Coronary artery (tissue), 2 donors: ENCODE measurements at regions not wholly inside any gene's neighbourhood (a gene's known extent, or its start where the extent isn't known, plus 50 kb on each side); places are given as distances from the start of the nearest gene placed in this dataset.
"Not testable (repeated sequence)": the region's sequence is repeated elsewhere in the genome, so short reads cannot be mapped to it uniquely, and the experiment has no call there.

ENCODE experiments used
- DNase-seq: peaks from one replicate; pipeline ENCODE4 v3.0.0-alpha.2; 2017; ENCODE audit warnings: low spot score
- H3K27ac ChIP-seq, 2 donors: fragments of 200-600 bp; sonication (generic); one replicate each; pipeline ENCODE4 v1.5.1; 2016 to 2019
- H3K4me3 ChIP-seq: fragments of 200-600 bp; sonication (generic); 2 replicates; pipeline ENCODE4 v1.5.1; 2016; ENCODE audit warnings: mild to moderate bottlenecking, moderate library complexity
- CTCF ChIP-seq: fragments of 200-600 bp; sonication (generic); IDR thresholded peaks from one replicate; pipeline ENCODE4 v1.5.1; 2019; ENCODE audit warnings: antibody characterized with exemption

- no peak overlapping the region for H3K27ac ChIP-seq
- no peak for DNase-seq
- no peak for TF ChIP-seq CTCF
- H3K4me3 ChIP-seq: no peak overlapping the region
These were observed 126.2 kb upstream of the ADCY2 start for GRCh38 chr5:7269591-7270274.

- Histone ChIP-seq H3K27ac (no peak overlapping the region), H3K4me3 (no peak overlapping the region)
- no peak for TF ChIP-seq CTCF
- no peak for DNase-seq
These were observed 124.4 kb upstream of the ADCY2 start for GRCh38 chr5:7271435-7272084.

GRCh38 chr5:7272408-7272965 lies 123.5 kb upstream of the ADCY2 start:
- TF ChIP-seq CTCF: no peak

GRCh38 chr5:7274203-7274602 lies 121.7 kb upstream of the ADCY2 start:
- Histone ChIP-seq H3K27ac (no peak overlapping the region), H3K4me3 (no peak overlapping the region)
- no peak for TF ChIP-seq CTCF
- DNase-seq: no peak

More at GRCh38 chr5:7272408-7272965, 123.5 kb upstream of the ADCY2 start:
- H3K4me3 ChIP-seq: no peak overlapping the region
- DNase-seq: no peak
- no peak overlapping the region for H3K27ac ChIP-seq

GRCh38 chr5:7289634-7290033 lies 106.3 kb upstream of the ADCY2 start:
- DNase-seq, H3K27ac ChIP-seq, H3K4me3 ChIP-seq: not testable (repeated sequence)

GRCh38 chr5:7297821-7298220 lies 98.1 kb upstream of the ADCY2 start:
- H3K27ac ChIP-seq, DNase-seq, H3K4me3 ChIP-seq: not testable (repeated sequence)

GRCh38 chr5:7299731-7300130 lies 96.2 kb upstream of the ADCY2 start:
- not testable (repeated sequence) for H3K4me3 ChIP-seq, H3K27ac ChIP-seq, DNase-seq

GRCh38 chr5:7305000-7305674 lies 90.8 kb upstream of the ADCY2 start:
- DNase-seq, H3K4me3 ChIP-seq, H3K27ac ChIP-seq: not testable (repeated sequence)

GRCh38 chr5:7306556-7306955 lies 89.4 kb upstream of the ADCY2 start:
- not testable (repeated sequence) for DNase-seq, H3K27ac ChIP-seq, H3K4me3 ChIP-seq

- not testable (repeated sequence) for DNase-seq, H3K27ac ChIP-seq, H3K4me3 ChIP-seq
These were observed 88.2 kb upstream of the ADCY2 start for GRCh38 chr5:7307709-7308108.

- not testable (repeated sequence) for H3K4me3 ChIP-seq, H3K27ac ChIP-seq, DNase-seq
These were observed 86.2 kb upstream of the ADCY2 start for GRCh38 chr5:7309715-7310114.

GRCh38 chr5:7310656-7311055 lies 85.3 kb upstream of the ADCY2 start:
- not testable (repeated sequence) for H3K4me3 ChIP-seq, H3K27ac ChIP-seq, DNase-seq
